Right lobe of liver (tissue), 6 donors: ENCODE measurements at regions not wholly inside any gene's neighbourhood (a gene's known extent, or its start where the extent isn't known, plus 50 kb on each side); places are given as distances from the start of the nearest gene placed in this dataset.
A peak's percentile ranks its signal among the peaks of the same experiment; 100 is the strongest.

Source experiments
- ATAC-seq, 4 donors: fragments of 200-7000 bp; cut with Tn5 transposase; one replicate each; pipeline ENCODE4 v1.9.1; 2020; ENCODE audit warnings: mild to moderate bottlenecking in 4 of 4, moderate library complexity in 4 of 4
- DNase-seq, 3 donors: peaks; one replicate each; pipeline ENCODE4 v3.0.0-alpha.2; 2020
- H3K27ac ChIP-seq, 3 donors: fragments of 200-600 bp; one replicate each; pipeline ENCODE4 v1.8.0; 2022
- H3K27me3 ChIP-seq, 2 donors: fragments of 200-600 bp; one replicate each; pipeline ENCODE4 v1.8.0; 2022
- H3K36me3 ChIP-seq, 4 donors: fragments of 200-600 bp; sonication (generic) in 1 of 4; one replicate each; pipeline versions ENCODE4 v1.5.1 to v1.8.0; 2017 to 2022; ENCODE audit warnings: control low read depth in 1 of 4
- H3K4me1 ChIP-seq, 4 donors: fragments of 200-600 bp; sonication (generic) in 1 of 4; one replicate each; pipeline versions ENCODE4 v1.5.1 to v1.8.0; 2017 to 2022; ENCODE audit warnings: control low read depth in 1 of 4
- H3K4me3 ChIP-seq, 3 donors: fragments of 200-600 bp; one replicate each; pipeline ENCODE4 v1.8.0; 2022
- H3K9me3 ChIP-seq, 4 donors: fragments of 200-600 bp; sonication (generic) in 1 of 4; one replicate each; pipeline versions ENCODE4 v1.5.1 to v1.8.0; 2017 to 2022; ENCODE audit warnings: control low read depth in 1 of 4
- CTCF ChIP-seq, 4 donors: fragments of 200-600 bp in 3 of 4; fragments of 450-650 bp in 1 of 4; IDR thresholded peaks; one replicate each; pipeline versions ENCODE4 v1.5.1 to v1.8.0; 2016 to 2022; ENCODE audit warnings: antibody characterized with exemption in 4 of 4, mild to moderate bottlenecking in 2 of 4
- POLR2A ChIP-seq: fragments of 450-650 bp; IDR thresholded peaks from one replicate; pipeline ENCODE4 v1.6.1; 2017; ENCODE audit warnings: antibody characterized with exemption, mild to moderate bottlenecking
- WGBS: methylation state at CpG from one replicate; pipeline ENCODE4 v1.1.6; 2018; ENCODE audit warnings: low coverage, low lambda C conversion rate; ENCODE audit not compliant: insufficient coverage; ENCODE audit errors: missing lambda C conversion rate; 5-methylcytosine and 5-hydroxymethylcytosine counted together
- intact Hi-C, 2 donors: fragments of 100-400 bp; cut with DNase I; formaldehyde crosslinking; loops; one replicate each; pipeline versions ENCODE4 v1.11.2 to v1.14.1; 2022
- donor health status: DM: no; HTN: yes; CAD: no.
- donor health status: DM: no; HTN: no; CAD: no.
- donor health status: DM: no; HTN: no; CAD: no.
- donor health status: DM: no; HTN: yes; CAD: no.
- donor health status: DM: no; HTN: yes; CAD: no.

- Histone ChIP-seq H3K27me3 (no peaks in the 10 kb centered on the region), H3K36me3 (no peaks in the 10 kb centered on the region), H3K27ac (no peak overlapping the region), H3K4me1 (no peaks in the 10 kb centered on the region), H3K9me3 (no peaks in the 10 kb centered on the region), H3K4me3 (no peak overlapping the region)
- WGBS = 44% methylated on average over 2 of the region's 2 CpGs
- intact Hi-C loops = no loop called here
- no peak for DNase-seq
- no peak for TF ChIP-seq CTCF (IDR thresholded peaks at IDR 0.05)
- no peak for TF ChIP-seq POLR2A
- ATAC-seq = no peak
These were observed 340.3 kb downstream of the OLFM4 start for GRCh38 chr13:53368948-53369347.

DNA sequence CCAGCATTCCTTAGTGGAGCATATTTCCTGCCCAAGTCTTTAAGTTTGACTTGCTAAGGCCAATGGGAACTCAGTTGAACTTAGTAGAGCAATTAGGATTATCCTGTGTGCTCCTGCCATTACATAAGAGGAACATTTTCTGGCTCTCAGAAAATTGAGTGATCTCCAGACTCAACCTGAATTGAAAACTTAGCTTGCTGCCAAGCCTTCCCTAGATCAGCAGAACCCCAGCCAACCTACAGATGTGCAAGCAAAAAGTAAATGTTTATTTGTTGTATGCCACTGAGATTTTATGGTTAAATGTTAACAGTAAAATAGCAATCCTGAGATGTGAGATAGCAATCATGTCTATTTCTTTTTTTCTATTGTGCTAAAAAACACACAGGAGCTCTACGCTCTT lies 350.9 kb downstream of the OLFM4 start:
- Histone ChIP-seq H3K27me3 (no peaks in the 10 kb centered on the region), H3K27ac (no peak overlapping the region), H3K36me3 (no peaks in the 10 kb centered on the region), H3K4me1 (no peaks in the 10 kb centered on the region), H3K4me3 (no peak overlapping the region), H3K9me3 (no peaks in the 10 kb centered on the region)
- ATAC-seq (peak in 2 of 4 donors; percentile 59 to 89), DNase-seq (no peak)
- no peak for TF ChIP-seq POLR2A
- no peak for TF ChIP-seq CTCF (IDR thresholded peaks at IDR 0.05)
- intact Hi-C loops = no loop called here
- WGBS = 31% methylated on average over 1 of the region's 1 CpG

DNA sequence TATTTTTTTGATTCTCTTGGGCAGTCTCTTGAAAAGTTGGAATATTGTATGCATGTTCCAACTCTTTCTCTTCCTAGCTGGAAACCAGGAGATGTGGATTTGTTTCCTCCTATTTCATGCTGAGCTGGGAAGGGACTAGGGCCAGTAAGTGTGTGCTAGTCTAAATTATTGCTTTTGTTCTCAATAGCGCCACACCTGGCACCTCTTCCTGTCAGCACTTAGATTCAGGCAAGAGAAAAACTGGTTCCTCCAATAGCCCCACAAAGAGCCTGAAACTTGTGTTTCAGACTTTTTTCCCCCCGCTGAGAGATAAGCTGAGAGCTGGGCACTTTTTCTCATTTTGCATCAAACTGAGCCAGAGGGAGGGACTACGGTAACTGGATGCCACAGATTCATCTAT lies 353.4 kb downstream of the OLFM4 start:
- H3K36me3 ChIP-seq = no peaks in the 10 kb centered on the region
- TF ChIP-seq CTCF (IDR thresholded peaks at IDR 0.05) (no peak), POLR2A (no peak)
- H3K27ac ChIP-seq = no peak overlapping the region
- H3K4me3 ChIP-seq = no peak overlapping the region
- intact Hi-C loops = no loop called here
- no peaks in the 10 kb centered on the region for H3K27me3 ChIP-seq
- 21% methylated on average over 2 of the region's 3 CpGs for WGBS
- no peak for ATAC-seq
- no peaks in the 10 kb centered on the region for H3K4me1 ChIP-seq
- no peaks in the 10 kb centered on the region for H3K9me3 ChIP-seq
- no peak for DNase-seq

DNA sequence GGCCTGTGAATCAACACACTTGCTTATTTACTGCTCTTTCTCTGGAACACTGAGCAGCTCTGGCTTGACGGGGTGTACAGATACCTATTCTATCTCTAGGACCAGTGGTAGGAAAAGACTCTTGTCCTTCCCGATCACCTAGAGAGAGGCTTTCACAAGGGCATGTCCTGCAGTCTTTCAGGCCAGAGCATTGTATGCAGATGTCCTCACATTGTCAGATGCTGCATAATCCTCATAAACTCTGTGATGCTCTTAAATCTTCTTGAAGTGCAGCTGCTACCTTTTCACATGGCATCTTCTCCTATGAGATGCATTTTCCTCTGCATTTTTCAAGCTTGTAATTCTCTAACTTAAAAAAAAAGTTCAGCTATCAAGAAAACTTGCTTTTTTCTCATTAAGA lies 369.4 kb downstream of the OLFM4 start:
- TF ChIP-seq CTCF (IDR thresholded peaks at IDR 0.05) (no peak), POLR2A (no peak)
- Histone ChIP-seq H3K27ac (no peak overlapping the region), H3K9me3 (no peaks in the 10 kb centered on the region), H3K4me1 (no peaks in the 10 kb centered on the region), H3K36me3 (no peaks in the 10 kb centered on the region), H3K4me3 (no peak overlapping the region), H3K27me3 (no peaks in the 10 kb centered on the region)
- intact Hi-C loops = no loop called here
- WGBS = no CpG with 5 or more reads among the region's 2 CpGs
- no peak for ATAC-seq
- DNase-seq = no peak

- Histone ChIP-seq H3K4me1 (no peaks in the 10 kb centered on the region), H3K36me3 (no peaks in the 10 kb centered on the region), H3K27me3 (no peaks in the 10 kb centered on the region), H3K4me3 (no peak overlapping the region), H3K9me3 (no peaks in the 10 kb centered on the region), H3K27ac (no peak overlapping the region)
- ATAC-seq (no peak), DNase-seq (no peak)
- 51% methylated on average over 8 of the region's 8 CpGs for WGBS
- intact Hi-C loops = no loop called here
- TF ChIP-seq POLR2A = no peak
- no peak for TF ChIP-seq CTCF (IDR thresholded peaks at IDR 0.05)
These were observed 377.0 kb downstream of the OLFM4 start for GRCh38 chr13:53405616-53406015.
